SK-N-SH treated with all-trans-retinoic acid at 6 μM for 48 hours (cell line): ENCODE measurements at regions not wholly inside any gene's neighbourhood (a gene's known extent, or its start where the extent isn't known, plus 50 kb on each side); places are given as distances from the start of the nearest gene placed in this dataset.

ENCODE experiments used
- CSDC2 ChIP-seq: fragments of 250-450 bp; sonication (Bioruptor Pico); IDR thresholded peaks from 2 replicates; pipeline ENCODE4 v1.5.0; 2020; ENCODE audit warnings: mild to moderate bottlenecking, moderate library complexity
- ZFP3 ChIP-seq: fragments of 250-450 bp; sonication (Bioruptor Pico); IDR thresholded peaks from 2 replicates; pipeline ENCODE4 v1.5.0; 2020; ENCODE audit warnings: mild to moderate bottlenecking, moderate library complexity
- TF ChIP-seq, protein P1 (sequence below): fragments of 250-450 bp; sonication (Bioruptor Pico); IDR thresholded peaks from 2 replicates; pipeline ENCODE4 v1.8.0; 2020; ENCODE audit warnings: mild to moderate bottlenecking, moderate library complexity, borderline replicate concordance

- TF ChIP-seq ZFP3 (CRISPR knock-in tag): no peak
- no peak for TF ChIP-seq CSDC2 (CRISPR knock-in tag)
- TF ChIP-seq, protein P1, sequence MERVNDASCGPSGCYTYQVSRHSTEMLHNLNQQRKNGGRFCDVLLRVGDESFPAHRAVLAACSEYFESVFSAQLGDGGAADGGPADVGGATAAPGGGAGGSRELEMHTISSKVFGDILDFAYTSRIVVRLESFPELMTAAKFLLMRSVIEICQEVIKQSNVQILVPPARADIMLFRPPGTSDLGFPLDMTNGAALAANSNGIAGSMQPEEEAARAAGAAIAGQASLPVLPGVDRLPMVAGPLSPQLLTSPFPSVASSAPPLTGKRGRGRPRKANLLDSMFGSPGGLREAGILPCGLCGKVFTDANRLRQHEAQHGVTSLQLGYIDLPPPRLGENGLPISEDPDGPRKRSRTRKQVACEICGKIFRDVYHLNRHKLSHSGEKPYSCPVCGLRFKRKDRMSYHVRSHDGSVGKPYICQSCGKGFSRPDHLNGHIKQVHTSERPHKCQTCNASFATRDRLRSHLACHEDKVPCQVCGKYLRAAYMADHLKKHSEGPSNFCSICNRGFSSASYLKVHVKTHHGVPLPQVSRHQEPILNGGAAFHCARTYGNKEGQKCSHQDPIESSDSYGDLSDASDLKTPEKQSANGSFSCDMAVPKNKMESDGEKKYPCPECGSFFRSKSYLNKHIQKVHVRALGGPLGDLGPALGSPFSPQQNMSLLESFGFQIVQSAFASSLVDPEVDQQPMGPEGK: no peak
Observed at GRCh38 chr10:111556666-111557065, 479.8 kb downstream of the ADRA2A start.
